GM12864 (cell line): ENCODE measurements at regions not wholly inside any gene's neighbourhood (a gene's known extent, or its start where the extent isn't known, plus 50 kb on each side); places are given as distances from the start of the nearest gene placed in this dataset.

Source experiments
- DNase-seq: peaks from one replicate; pipeline ENCODE4 v3.0.0-alpha.2; 2011; ENCODE audit warnings: low read depth
- H3K4me3 ChIP-seq: 2 replicates; pipeline ENCODE4 v1.5.1; 2011; ENCODE audit warnings: mild to moderate bottlenecking, low read depth, low read length, control low read depth
- TF ChIP-seq, protein P1 (sequence below): IDR thresholded peaks from 2 replicates; pipeline ENCODE4 v1.5.1; 2011; ENCODE audit warnings: low read depth, mild to moderate bottlenecking, moderate library complexity, low read length, control low read depth, inconsistent platforms; ENCODE audit errors: missing control alignments

DNA sequence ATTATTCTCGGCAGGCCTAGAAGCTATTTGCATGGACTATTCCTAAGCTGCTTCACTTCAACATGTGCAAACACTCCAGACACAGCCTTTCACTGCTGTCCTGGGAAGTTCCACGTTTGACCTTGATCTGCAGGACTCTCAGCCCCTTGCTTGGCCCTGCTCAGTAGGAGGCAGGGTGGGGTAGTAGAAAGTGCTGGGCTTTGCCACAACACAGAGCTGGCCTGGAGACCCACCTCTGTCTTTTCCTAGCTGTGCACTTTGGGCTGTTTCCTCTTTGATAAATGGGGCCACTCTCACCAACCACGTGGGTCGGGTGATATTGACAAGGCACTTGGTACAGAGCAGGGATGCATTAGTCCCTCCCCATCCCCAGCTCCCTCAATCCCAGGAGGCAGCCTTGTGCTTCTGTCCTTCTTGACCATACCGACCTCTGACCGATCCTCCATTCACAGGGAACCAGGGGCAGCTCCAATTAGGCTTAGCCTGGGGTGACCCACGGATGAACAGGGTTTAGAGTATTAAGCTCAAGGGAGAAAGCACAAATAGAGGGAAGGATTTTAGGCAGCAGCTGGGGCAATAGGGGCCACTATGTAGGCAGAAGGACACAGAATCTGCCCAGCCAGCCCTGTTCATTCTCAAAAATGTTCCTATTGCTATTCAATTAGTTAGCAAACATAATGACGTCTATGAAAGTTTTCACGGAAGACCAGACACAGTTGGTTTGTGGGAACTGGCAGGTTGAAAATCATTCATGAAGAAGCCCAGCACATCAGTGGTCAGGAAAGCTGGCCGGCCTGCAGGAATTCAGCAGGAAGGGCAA is 63.3 kb downstream of the SYNE3 start:
- no peak for DNase-seq
- TF ChIP-seq, protein P1, sequence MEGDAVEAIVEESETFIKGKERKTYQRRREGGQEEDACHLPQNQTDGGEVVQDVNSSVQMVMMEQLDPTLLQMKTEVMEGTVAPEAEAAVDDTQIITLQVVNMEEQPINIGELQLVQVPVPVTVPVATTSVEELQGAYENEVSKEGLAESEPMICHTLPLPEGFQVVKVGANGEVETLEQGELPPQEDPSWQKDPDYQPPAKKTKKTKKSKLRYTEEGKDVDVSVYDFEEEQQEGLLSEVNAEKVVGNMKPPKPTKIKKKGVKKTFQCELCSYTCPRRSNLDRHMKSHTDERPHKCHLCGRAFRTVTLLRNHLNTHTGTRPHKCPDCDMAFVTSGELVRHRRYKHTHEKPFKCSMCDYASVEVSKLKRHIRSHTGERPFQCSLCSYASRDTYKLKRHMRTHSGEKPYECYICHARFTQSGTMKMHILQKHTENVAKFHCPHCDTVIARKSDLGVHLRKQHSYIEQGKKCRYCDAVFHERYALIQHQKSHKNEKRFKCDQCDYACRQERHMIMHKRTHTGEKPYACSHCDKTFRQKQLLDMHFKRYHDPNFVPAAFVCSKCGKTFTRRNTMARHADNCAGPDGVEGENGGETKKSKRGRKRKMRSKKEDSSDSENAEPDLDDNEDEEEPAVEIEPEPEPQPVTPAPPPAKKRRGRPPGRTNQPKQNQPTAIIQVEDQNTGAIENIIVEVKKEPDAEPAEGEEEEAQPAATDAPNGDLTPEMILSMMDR = no peak
- no peak overlapping the region for H3K4me3 ChIP-seq

DNA sequence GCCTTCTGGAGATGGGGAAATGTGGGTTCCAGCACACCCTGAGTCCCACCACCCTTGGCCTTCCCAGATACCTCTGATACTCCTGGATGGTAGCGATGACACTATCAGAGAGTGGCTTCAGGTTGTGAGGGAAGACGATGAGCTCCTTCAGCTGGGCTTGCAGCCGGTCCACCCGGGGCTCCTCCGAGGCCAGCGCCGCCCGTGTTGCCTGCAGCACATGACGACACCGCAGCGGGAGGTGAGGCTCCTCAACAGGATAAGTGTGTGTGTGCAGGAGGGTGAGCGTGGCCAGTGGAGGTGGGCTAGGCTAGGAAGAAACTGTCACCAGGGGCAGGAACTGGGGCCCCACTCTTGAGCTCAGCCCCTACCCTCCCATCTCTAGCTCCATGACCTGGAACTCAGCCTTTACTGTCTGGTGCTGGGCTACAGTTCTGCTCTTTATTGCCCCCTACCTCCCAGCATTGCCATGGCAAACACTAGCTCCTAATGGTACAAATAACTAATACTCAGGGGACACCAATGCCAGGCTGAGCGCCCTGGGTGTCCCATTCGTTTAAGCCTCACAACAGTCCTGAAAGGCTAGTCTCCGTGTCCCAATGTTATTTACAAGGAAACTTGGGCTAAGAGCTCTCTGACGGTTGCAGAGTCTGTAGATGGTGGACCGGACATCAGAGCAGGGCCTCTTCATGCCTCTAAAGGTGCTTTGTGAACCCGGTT is 64.1 kb downstream of the SYNE3 start:
- TF ChIP-seq, protein P1 = peak; percentile 40
- no peak for DNase-seq
- H3K4me3 ChIP-seq = no peak overlapping the region

DNA sequence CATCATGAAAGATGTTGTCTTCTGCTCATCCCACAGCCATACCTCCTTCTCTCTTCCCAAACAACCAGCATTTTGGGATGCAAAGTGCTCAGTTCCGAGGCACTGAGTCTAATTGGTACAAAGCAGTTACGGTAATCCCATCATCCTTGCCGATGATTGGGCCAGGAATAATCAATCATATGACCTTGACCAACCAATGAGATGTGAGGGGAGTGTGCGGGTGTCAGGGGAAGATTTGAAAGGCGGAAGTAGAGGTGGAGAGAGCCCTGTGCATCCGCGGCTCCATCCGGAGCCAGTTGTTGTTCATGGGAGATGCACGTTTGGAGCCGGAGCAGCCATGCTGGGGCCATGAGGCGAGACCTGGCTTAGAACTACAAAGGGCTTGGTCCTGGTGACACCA is 67.3 kb downstream of the SYNE3 start:
- H3K4me3 ChIP-seq = no peak overlapping the region
- TF ChIP-seq, protein P1 = no peak
- DNase-seq = no peak

DNA sequence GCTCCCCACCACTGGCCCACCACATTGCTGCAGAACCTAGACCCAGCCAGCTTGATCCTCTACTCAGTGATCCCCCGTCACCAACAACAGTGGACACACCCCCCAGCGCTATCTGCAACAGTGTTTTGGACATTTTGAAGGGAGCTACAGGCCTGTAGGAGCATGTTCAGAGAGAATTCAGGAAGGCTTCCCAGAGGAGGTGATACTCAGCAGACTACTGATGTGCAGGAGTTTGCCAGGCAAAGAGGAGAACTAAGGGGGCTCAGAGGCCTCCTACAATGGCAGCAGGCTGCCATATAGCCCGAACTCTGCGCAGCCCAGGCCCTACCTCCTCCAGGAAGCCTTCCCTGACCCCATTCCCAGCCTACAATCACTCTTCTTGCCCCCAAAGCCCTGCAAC is 70.0 kb downstream of the SYNE3 start:
- DNase-seq = no peak
- no peak overlapping the region for H3K4me3 ChIP-seq
- TF ChIP-seq, protein P1 = no peak

DNA sequence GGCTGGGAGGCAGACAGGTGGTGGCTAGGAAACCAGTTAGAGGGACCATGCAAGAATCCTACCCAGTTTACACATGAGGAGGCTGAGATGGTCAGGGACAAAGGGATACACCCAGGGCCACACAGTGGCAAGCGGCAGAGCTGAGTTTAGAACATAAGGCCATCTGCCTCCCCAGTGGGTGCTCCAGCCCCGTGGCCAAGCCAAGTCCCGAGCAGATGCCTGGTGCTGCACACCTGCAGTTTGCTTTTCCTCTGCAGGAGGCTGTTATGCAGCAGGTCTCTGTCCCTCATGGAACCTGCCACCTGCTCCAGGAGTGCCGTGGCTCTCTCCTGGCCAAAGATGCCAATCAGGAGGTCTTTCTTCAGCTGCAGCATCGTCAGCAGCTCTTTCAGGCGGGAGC is 70.8 kb downstream of the SYNE3 start:
- H3K4me3 ChIP-seq = no peak overlapping the region
- TF ChIP-seq, protein P1 = no peak
- DNase-seq = no peak

DNA sequence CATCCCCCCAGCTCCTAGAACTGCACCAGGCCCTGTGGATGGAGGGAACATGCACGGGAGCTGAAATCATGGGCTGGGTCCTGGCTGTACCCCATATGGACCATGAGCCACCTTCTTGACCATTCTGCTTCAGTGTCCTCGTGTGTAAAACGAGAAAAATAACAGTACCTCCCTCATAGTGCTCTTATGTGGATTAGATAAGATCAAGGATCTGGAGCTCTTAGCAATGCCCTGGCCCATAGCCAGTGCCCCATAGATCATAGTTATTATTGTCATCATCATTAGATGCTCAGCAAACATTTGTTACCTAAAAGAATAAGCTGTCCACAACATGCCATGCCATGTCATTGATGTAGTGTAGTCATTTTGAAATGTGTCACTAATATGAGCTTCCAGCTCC is 71.3 kb downstream of the SYNE3 start:
- no peak for DNase-seq
- TF ChIP-seq, protein P1 = no peak
- no peak overlapping the region for H3K4me3 ChIP-seq
